ENCODE measurements at regions not wholly inside any gene's neighbourhood (a gene's known extent, or its start where the extent isn't known, plus 50 kb on each side); places are given as distances from the start of the nearest gene placed in this dataset.

DNA sequence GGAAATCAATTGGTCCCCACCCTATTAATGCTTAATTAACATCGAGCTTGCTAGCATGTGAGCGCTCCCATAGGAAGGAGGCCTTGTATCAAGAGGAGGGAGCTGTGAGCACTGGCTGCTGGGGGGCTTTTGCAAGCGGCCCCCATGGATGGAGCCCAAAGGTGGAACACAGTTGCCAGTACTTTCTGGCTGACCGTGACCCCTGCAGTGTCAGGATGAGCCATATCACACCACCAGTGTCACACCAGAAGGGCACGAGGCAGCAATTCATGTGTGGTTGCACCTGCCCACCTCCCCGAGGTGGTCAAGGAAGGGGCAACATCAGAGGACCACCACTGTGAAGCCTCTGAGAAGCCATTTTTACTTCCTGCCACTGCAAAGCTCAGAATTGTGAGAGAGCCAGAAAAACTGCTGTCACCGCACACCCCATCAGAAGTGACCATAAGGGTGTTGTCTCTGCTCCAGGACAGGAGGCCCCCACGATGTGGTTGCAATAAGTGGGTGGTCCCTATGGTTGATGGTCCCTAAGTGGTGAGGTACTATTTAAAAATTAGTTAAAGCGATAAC lies 99.8 kb upstream of the RAB6C start:
- no peak for DNase-seq (ENCODE audit: low read depth)

DNA sequence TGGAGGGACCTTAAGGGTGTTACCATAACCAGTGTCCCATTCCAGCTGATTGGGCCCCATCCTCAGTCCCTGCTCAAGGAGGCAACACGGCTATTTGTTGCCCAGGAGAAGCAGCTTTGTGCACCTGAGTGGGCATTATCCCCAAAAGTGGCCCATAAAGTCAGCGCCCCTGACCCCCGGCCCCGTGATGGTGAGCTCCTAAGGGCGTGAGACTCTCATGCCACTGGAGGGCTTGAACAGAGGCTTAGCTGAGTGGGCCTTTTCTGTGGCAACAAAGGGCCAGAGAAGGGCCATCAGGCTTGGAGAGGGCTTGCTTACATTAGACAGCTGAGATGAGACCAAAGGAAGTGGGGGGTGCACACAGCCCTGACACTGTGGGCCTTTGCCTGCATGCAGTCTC lies 99.2 kb upstream of the RAB6C start:
- DNase-seq (ENCODE audit: low read depth), result no peak

DNA sequence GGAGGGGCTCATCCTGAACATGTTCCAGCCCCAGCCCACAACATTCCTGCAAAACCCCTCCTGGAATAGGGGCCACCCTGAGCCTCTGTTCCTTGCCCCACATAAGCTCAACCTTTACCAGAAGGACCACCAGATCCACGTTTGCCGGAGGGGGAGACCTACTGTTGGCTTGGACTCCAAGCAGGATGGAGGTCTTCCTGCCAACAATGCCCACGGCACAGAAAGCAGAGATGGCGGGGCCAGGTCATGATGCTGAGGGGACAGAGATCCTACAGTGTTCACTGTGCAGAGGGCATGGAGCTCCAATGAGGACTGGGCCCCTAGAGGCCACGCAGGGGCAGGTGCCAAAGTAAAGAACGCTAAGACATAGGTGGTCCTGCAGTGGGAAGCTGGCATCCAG lies 98.5 kb upstream of the RAB6C start:
- no peak for DNase-seq (ENCODE audit: low read depth)

DNA sequence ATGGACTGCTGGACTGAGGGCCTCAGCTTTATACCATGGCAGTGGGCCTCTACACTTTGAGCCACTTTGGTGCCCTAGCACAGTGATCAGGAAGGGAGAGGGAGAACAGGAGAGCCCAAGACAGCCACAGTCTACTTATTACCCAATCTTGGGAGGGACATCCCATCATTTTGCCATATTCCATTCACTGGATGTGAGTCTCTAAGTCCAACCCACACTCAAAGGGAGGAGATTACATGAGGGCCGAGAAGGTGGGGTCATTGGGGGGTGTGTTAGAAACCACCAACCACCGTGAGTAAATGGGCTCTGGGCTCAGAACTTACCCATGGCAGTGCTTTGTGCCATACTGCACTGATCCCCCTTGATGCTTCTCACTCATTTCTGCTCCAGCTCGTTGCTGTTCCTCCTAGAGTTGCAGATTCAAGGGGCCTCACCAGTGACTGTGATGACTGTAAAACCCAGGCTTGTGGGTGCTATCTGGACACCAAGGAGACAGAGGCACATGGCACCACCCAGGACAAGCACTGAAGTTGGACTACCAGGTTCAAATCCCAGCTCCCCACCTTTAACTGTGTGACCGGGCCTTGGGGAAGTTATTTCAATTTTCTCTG lies 97.6 kb upstream of the RAB6C start:
- no peak for DNase-seq (ENCODE audit: low read depth)

DNA sequence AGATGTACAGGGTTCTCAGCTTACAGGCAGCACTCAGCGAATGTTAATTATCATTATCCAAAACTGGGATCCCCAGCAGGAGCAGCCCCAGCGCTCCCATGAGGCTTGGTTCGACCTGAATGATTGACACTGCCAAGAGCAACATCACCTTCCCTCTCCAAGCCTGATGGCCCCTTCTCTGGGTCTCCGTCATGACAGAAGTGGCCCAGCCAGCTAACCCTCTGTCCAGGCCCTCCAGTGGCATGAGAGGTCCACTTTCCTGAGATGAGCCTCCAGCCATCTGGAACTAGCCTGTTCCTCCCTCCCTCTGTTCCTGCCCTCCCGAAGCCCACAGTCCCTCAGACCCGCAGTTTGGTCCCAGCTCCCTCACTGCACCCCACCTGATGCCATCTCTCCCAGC lies 97.0 kb upstream of the RAB6C start:
- no peak for DNase-seq (ENCODE audit: low read depth)

DNA sequence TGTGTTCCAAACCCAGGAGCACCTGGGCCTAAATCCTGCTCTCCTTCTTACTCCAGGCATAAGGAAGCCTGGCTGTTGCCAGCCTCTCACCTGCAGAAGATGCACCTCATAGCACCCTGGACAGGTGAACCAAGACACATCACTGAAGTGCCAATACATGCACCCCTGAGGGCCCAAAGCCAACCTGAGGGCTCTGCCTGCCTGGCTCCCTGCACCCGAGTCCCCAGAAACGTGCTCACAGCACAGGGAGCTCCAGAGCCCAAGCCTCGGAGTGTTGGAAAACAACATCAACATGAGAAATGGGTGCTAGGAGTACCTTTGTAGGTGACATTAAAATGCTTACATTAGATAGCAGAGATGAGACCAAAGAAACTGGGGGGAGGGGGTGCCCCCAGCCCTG lies 96.3 kb upstream of the RAB6C start:
- DNase-seq (ENCODE audit: low read depth), result no peak

DNA sequence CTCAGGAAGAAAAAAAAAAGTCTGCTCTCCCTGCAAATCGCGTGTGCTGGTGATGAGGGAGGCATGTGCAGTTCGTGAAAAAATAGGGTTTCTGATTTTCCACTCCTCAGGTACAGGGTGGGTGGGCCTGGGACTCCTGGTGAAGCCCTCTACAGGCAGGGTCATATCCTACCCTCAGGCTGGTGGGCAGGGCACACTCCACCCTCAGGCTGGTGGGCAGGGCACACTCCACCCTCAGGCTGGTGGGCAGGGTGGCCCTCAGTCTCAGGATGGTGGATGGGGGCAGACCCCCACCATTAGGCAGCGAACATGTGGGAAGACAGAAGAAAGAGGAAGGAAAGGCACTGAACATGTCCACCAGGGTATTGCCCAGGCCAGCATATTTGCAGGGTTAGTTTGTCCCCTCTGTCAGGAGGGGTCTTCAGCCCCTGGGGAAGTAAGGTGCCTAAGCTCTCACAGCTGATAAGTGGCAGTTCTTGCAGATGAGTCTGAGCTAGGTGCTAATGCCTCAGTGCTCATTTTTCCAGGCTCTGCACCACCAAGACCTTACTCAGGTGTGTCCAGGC lies 95.2 kb upstream of the RAB6C start:
- DNase-seq (ENCODE audit: low read depth), result no peak

DNA sequence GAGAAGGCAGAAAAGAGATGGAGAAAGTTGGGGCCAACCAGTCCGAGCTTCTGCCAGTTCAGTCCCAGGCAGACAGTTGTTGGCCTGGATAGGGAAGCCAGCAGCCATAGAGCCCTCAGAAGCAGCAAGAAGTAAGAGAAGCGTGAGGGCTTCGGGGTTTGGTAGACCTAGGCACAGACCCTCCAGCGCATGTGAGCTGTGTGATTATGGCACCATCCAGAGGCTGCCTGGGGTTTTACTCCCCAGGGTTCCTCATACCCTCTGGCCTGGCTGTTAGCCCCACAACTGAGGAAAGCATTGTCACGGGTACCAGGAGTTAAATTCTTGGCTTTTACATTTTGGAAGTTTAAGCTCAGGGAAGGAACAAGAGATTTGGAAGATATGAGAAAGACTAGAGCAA lies 93.7 kb upstream of the RAB6C start:
- no peak for DNase-seq (ENCODE audit: low read depth)

DNA sequence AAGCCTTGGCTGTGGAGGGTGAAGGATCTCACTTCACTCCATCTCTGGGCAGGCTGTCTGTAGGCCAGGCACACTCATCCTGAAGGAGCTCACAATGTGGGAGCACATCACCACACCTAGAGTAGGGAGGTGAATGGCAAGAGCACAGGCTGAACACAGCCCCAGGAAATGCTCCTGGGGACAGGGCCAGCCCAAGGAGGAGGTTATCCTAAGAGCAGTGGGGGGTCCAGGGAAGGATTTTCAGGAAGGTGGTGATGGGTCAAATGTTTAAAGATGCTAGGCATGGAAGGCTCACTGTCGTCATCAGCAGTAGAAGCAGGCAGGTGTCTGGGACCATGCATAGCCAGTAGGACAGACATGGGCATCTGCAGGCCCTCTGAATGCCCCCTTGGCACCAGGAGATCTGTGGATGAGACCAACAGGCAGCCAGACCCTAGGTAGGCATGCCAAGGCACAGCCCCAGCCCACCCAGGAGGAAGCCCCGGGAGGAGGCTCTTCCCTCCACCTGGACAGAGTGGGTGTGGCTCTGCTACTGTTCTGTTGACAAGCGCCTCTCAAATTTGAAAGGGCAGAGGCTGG lies 91.7 kb upstream of the RAB6C start:
- DNase-seq (ENCODE audit: low read depth), result no peak

DNA sequence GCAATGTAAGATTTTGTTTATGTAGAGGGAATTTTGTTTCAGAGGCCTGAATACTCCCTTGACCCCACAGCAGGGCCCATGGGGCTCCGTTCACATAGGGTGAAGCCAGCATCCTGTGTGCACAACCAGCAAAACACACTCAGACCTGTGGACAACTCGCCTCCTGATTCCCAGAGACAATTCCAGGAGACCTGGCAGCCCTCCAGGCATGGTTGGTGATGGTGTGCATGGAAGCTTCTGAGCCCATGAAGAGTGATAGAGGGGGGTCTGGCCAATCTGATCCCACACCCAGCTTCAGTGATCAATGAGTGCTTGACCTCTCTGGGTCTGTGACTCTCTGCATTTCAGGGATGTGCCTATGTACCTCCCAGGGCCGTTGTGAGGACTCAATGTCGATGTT lies 91.0 kb upstream of the RAB6C start:
- no peak for DNase-seq (ENCODE audit: low read depth)

DNA sequence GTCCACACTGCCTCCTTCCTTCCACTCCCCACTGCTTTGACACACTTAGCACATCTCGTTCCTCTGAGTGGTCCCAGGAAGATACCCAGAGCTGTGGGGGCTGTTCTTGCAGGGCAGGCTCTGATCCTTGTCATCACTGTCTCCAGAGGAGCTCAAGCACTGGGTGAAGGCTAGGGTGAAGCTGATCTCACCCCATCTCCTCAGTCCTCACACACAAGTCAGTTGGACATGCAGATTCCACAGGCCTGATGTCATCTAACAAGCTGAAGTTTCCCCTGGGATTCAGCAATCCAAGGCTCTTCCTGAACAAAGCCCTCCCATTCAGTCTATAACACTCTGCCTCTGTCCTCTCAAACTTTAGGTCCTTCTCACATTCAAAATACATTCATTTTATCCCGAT lies 90.6 kb upstream of the RAB6C start:
- no peak for DNase-seq (ENCODE audit: low read depth)

DNA sequence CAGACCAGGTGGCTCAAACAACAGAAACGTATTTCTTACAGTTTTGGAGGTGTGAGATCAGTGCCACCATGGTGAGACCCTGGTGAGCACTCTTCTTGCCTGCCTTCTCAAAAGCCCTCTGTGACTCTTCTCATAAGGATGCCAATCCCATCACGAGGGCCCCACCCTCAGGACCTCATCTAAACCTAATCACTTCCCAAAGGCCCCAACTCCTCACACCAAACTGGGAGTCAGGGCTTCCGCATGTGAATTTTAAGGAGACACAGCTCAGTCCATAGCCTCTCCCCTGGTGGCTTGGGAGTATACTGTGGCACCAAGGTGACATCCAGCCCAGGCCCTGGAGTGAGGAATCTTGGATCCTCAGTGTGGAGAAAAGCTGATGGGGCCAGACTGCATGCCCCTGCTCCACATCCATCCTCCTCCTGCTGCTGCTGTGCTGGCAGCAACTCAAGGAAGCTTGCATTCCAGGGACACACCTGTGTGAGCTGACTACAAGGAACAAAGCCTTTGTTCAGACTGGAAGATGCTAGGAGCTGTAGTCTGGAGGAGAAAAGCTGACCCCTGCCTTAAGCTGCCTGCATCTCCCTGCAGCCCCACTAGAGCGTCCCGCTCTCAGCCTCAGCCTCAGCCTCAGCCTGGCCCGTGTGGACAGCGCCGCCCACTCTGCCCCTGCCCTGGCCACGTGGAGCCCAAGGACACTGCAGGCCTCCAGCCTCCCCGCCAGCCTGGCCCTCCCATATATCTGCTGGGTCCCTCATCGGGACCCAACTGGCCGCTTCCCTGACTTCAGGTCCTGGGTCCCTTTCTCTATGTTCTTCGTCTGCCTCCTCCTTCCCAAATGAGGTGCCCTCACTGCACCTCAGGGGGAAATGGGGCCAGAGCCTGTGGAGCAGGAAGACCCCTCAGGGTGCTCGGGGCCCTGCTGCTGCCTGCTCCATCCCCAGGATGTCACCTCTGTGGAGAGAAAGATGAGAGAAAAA lies 87.8 kb upstream of the RAB6C start:
- no peak for DNase-seq (ENCODE audit: low read depth)

DNA sequence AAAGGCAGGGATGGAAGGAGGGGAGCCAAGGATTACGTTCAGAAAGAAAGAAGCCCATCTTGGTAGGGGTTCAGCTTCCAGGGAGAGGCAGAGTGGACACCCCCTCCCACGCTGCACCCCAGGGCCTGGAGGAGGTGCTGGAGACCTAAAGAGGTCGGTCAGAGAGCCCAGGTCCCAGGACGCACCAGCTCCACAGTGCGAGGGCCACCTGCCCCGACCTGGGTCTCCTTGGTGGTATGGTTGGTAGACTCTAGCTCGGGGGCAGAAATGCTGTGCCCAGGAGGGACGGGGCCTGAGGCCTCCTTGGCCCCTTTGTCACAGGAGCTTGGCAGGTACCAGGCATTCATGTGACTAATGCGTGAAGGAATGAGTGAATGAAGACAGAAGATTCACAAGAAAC lies 87.1 kb upstream of the RAB6C start:
- no peak for DNase-seq (ENCODE audit: low read depth)

DNA sequence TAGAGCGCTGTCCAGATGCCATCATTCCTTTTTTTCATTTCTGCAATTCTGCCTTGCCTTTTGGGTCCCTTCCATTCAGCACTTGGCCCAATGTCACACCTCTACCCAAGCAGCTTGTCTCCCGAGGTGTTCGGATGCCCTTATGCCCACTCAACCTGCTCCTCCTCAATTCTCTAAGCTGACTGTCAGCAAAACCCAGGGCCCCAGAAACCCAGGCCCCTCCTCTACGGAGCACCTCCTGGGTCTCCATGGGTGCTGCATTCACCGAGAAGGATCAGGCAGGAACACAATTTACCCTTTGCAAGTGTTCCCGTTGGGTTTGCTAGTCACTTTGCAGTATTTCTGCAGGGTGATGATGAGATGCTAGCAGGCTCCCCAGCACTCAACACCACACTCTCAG lies 86.7 kb upstream of the RAB6C start:
- DNase-seq (ENCODE audit: low read depth), result no peak

DNA sequence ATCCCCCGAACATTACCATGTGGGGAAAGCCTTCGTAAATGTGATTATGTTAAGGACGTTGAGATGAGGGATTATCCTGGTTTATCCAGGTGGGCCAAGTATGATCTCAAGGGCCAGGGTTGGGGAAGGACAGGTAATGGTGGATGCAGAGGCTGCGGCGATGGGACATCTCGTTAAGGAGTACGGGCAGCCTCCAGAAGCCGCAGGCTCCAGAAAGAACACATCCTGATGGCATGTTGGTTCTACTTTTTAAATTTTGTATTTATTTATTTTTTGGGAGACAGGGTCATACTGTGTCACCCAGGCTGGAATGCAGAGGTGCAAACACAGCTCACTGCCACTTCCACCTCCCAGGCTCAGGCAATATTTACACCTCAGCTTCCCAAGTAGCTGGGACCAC lies 86.2 kb upstream of the RAB6C start:
- DNase-seq (ENCODE audit: low read depth), result no peak

DNA sequence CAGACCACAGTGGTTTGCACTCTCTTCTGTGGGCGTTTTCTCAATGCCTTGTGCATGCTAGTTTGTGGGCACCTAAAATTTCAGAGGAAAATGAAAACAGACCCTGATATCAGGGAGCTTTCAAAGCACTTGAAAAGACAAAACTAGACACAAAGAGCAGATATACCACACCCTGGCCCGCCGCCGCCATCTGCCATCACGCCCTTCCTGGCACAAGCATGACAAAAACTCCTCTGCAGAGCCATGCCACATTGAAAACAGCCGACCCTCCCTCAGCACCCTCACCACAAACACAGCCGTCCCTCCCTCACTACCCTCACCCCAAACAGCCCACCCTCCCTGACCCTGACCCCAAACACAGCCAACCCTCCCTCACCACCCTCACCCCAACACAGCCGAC lies 84.8 kb upstream of the RAB6C start:
- DNase-seq (ENCODE audit: low read depth), result no peak

DNA sequence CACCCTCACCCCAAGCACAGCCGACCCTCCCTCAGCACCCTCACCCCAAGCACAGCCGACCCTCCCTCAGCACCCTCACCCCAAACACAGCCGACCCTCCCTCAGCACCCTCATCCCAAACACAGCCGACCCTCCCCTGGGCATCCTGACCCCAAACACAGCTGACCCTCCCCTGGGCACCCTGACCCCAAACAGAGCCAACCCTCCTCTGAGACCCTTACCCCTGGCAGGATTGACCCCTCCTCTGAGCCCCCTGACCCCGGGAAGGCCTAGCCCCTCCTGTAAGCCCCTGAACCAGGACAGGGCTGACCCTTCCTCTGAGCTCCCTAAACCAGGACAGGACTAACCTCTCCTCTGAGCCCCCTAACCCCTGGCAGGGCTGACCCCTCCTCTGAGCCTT lies 84.4 kb upstream of the RAB6C start:
- no peak for DNase-seq (ENCODE audit: low read depth)

DNA sequence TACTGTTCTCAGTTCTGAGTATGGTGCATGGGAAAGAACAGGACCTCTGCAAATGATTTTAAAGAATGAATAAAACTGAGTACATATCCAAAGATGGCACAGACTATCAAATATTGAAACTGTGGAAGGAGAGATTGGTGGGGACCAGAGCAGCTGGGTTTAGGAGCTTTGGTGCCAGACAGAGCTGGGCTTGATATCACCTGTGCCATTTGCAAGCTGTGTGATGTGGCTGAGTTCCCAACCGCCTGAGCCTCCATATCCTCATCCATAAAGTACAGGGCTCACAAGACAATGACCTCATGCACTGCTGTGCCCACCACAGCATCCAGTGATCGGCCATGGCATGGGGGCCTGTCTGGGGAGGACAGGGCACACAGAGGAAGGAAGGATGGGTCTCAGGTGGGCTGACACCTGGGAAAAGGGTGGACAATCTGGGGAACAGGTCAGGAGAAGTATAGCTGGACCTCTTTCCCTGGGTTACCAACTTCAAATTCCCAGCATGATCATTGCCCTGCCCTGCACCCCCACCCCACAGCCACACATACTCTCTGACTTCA lies 83.9 kb upstream of the RAB6C start:
- no peak for DNase-seq (ENCODE audit: low read depth)

DNA sequence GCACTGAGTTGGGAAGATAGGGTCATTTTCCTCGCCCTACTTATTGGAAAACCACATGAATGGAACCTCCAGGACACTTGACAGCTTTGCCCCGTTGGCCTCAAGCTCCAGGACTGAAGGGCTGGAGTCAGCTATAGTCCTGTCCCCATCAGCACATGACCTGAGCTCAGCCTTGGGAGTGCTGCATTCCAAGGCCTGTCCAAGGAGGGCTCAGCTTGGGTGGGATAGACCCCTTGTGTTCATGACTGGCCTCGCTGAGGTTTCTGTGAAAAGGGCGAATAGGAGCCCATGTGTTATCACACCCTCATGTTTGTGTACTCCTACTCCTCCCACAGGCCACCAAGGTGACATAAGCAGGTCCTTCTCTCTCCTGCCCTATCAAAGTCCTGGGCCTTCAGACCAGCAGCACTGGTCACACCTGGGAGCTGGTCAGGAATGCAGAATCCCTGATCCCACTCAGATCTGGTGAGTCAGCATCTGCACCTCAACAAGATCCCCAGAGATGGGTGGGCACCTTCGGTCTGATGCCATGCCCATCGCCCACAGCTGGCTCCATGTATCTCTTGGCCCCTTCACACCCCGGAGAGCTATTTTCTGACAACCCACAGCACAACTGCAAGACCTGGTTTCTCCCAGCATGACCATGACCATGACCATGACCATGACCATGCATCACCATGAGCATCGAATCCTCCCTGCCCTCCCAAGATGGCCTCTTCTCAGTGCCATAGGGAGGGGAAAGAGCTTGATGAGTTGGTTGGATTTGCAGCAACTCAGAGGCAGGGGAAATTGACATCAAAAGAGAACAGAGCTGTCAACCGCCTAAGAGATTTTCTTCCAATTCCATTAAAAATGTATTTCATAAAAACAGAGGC lies 83.0 kb upstream of the RAB6C start:
- no peak for DNase-seq (ENCODE audit: low read depth)

DNA sequence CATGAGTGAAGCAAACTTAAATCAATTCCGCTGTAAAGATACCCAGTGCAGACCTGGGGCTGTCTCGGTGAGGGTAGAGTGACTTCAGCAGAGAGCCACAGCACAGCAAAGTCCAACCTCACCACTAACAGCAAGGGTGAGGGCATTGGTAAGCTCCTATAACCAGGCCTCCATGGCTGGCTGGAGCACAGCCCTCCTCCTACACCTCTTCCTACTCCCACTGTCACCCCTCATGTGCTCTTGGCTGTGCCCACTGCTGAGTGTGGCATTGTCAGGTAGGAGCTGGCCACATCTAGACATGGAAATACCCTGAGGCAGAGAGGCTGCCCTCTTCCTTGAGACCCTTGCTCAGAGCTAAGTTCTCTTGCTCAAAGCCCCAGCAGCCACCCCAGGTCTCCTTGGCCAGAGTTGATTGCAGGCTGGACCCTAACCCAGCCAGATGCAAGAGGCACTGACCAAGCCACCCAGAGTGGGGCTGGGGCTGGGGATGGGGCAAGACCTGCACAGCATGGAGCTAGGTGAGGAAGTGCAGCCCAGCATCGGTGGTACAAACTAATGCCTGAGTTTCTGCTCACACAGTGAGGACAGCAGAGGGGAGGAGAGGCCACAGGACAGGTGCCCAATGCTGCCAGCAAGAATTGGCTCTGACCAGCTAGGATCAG lies 77.6 kb upstream of the RAB6C start:
- no peak for DNase-seq (ENCODE audit: low read depth)
